BE2C (cell line): ENCODE measurements at regions not wholly inside any gene's neighbourhood (a gene's known extent, or its start where the extent isn't known, plus 50 kb on each side); places are given as distances from the start of the nearest gene placed in this dataset.

Experiments used
- DNase-seq: peaks from one replicate; pipeline ENCODE4 v3.0.0-alpha.2; 2020
- H3K27me3 ChIP-seq: fragments of 250-450 bp; sonication (Bioruptor Pico); 2 replicates; pipeline ENCODE4 v1.5.1; 2020; ENCODE audit warnings: mild to moderate bottlenecking
- H3K36me3 ChIP-seq: fragments of 250-450 bp; sonication (Bioruptor Pico); 2 replicates; pipeline ENCODE4 v1.5.1; 2020; ENCODE audit warnings: mild to moderate bottlenecking
- H3K4me1 ChIP-seq: fragments of 250-450 bp; sonication (Bioruptor Pico); 2 replicates; pipeline ENCODE4 v1.5.1; 2020
- H3K4me3 ChIP-seq: 2 replicates; pipeline ENCODE4 v1.5.1; 2011; ENCODE audit warnings: low read depth, low read length
- H3K9me3 ChIP-seq: fragments of 250-450 bp; sonication (Bioruptor Pico); 2 replicates; pipeline ENCODE4 v1.5.1; 2020
- TF ChIP-seq, protein P1 (sequence below): IDR thresholded peaks from 2 replicates; pipeline ENCODE4 v1.5.1; 2012; ENCODE audit warnings: mild to moderate bottlenecking, low read depth, low read length

DNA sequence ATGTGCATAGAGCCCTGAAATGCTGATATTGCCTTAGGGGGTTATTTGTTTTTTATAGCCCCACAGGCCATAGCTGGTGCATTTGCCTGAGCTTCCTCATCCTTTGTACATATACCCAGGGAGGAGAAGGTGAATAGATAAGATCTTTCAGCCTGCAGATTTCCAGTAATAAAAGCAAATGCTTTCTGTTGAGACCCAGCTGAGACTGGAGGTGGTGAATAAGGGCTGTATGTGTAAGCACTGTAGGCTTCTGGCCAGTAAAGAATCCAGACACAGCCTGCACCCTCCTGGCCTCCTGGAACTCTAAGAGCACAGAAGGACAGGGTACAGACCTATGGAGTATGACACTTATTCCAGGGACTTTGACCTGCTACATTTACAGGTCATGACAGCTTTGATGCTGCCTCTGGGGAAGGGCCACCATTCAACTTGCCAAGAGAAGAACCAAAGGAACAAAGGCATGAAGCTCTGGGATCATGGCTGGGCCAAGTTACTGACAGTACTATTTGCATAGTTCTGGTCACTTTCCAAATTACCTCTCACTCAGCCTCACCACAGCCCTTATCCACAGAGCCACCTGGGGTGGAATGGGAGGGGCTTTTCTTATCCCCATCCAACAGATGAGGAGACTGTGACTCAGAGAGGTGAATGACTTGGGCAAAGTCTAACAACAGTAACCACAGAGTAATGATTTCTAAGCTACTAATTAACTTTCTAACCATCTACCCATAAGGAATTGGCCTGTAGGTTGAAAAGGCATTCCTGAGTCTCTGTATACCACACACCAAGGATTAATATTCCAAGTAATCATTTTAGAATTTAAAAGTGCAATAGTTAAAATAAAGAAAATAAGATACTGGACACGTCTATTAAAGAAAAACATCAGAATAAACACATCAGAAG, 604.5 kb upstream of the KLF4 start:
- DNase-seq, result no peak
- H3K36me3 ChIP-seq, result no peaks in the 10 kb centered on the region
- TF ChIP-seq, protein P1, sequence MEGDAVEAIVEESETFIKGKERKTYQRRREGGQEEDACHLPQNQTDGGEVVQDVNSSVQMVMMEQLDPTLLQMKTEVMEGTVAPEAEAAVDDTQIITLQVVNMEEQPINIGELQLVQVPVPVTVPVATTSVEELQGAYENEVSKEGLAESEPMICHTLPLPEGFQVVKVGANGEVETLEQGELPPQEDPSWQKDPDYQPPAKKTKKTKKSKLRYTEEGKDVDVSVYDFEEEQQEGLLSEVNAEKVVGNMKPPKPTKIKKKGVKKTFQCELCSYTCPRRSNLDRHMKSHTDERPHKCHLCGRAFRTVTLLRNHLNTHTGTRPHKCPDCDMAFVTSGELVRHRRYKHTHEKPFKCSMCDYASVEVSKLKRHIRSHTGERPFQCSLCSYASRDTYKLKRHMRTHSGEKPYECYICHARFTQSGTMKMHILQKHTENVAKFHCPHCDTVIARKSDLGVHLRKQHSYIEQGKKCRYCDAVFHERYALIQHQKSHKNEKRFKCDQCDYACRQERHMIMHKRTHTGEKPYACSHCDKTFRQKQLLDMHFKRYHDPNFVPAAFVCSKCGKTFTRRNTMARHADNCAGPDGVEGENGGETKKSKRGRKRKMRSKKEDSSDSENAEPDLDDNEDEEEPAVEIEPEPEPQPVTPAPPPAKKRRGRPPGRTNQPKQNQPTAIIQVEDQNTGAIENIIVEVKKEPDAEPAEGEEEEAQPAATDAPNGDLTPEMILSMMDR, result no peak
- no peaks in the 10 kb centered on the region for H3K27me3 ChIP-seq
- H3K9me3 ChIP-seq, result no peaks in the 10 kb centered on the region
- H3K4me3 ChIP-seq, result no peak overlapping the region
- H3K4me1 ChIP-seq, result peaks cover 5% of the 10 kb centered on the region

DNA sequence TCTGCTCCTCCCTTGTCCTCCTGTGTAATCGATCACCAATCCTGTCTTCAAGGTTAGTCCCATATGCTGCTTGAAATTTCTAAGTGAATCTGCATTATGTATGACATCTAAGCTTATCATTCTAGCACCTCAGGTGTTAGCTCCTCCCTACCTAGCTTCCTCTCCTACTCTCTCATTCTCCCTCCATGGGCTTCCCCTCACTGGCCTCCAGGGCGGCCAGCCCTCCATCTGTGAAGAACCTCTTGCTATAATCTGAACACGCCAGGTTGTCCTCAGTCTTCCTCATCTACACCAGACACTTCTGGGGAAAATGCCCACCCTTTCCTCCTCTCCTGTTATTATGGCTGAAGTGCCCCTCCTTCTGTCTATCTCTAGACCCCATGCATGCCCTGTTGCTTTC, 599.3 kb upstream of the KLF4 start:
- Histone ChIP-seq H3K4me1 (peaks cover 2% of the 10 kb centered on the region), H3K36me3 (no peaks in the 10 kb centered on the region)
- TF ChIP-seq, protein P1, result no peak

DNA sequence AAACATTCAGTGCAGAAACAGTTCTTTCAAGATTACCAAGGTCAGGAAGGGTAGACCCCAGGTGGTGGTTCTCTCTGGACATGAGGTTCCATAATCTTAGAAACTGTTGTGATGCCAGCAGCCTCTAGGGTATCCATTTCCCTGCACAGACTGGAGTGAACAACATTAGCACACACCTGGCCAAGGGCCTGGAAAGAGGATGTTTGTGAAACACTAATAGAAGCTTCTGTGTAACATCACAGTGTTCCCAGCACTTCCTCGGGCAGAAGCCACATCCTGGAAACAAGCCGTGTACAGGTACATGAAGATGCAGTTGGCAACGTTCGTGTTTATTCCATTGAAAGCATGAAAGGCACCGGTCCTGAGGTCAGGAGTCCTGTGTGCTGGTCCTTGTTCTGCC, 598.2 kb upstream of the KLF4 start:
- peaks cover 7% of the 10 kb centered on the region; the same call in 1 of the 2 replicates for H3K4me1 ChIP-seq
- no peaks in the 10 kb centered on the region for H3K36me3 ChIP-seq
- DNase-seq, result no peak
- TF ChIP-seq, protein P1, result no peak
- H3K4me3 ChIP-seq, result no peak overlapping the region
- no peaks in the 10 kb centered on the region for H3K9me3 ChIP-seq
- H3K27me3 ChIP-seq, result no peaks in the 10 kb centered on the region

More for the DNA sequence above, 599.3 kb upstream of the KLF4 start:
- Histone ChIP-seq H3K27me3 (no peaks in the 10 kb centered on the region), H3K4me3 (no peak overlapping the region), H3K9me3 (no peaks in the 10 kb centered on the region)
- DNase-seq, result no peak

DNA sequence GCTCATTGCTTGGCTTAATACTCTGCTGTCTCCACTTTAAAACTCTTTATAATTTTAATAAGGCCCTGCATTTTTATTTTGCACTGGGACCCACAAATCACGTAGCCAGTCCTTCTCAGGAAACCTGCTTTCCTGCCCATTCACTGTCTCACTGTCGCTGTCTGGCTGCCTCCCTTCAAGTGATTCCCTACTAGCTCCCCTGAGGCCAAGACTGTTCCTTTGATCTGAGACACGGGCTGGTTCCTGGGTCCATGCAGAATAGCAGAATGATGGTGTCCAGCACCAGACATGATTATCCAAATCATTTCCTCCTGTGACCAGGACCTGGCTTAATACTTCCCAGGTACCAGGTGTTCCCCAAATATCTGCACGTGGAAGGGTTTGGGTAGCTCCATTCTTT, 597.1 kb upstream of the KLF4 start:
- Histone ChIP-seq H3K36me3 (no peaks in the 10 kb centered on the region), H3K9me3 (no peaks in the 10 kb centered on the region)
- no peak for DNase-seq

DNA sequence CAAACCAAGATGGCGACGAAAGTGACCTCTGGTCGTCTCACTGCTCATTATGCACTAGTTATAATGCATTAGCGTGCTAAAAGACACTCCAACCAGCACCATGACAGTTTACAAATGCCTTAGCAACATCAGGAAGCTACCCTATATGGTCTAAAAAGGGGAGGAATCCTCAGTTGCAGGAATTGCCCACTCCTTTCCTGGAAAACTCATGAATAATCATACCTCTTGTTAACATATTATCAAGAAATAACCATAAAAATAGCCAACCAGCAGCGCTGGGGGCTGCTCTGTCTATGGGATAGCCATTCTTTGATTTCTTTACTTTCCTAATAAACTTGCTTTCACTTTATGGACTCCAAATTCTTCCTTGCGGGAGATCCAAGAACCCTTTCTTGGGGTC, 595.7 kb upstream of the KLF4 start:
- TF ChIP-seq, protein P1, result no peak
- Histone ChIP-seq H3K27me3 (no peaks in the 10 kb centered on the region), H3K9me3 (no peaks in the 10 kb centered on the region), H3K4me3 (no peak overlapping the region), H3K36me3 (no peaks in the 10 kb centered on the region), H3K4me1 (peaks cover 7% of the 10 kb centered on the region; the same call in 1 of the 2 replicates)
- DNase-seq, result no peak

More for the DNA sequence above, 597.1 kb upstream of the KLF4 start:
- H3K4me1 ChIP-seq, result peaks cover 7% of the 10 kb centered on the region; the same call in 1 of the 2 replicates
- no peak overlapping the region for H3K4me3 ChIP-seq
- H3K27me3 ChIP-seq, result no peaks in the 10 kb centered on the region
- TF ChIP-seq, protein P1, result no peak

DNA sequence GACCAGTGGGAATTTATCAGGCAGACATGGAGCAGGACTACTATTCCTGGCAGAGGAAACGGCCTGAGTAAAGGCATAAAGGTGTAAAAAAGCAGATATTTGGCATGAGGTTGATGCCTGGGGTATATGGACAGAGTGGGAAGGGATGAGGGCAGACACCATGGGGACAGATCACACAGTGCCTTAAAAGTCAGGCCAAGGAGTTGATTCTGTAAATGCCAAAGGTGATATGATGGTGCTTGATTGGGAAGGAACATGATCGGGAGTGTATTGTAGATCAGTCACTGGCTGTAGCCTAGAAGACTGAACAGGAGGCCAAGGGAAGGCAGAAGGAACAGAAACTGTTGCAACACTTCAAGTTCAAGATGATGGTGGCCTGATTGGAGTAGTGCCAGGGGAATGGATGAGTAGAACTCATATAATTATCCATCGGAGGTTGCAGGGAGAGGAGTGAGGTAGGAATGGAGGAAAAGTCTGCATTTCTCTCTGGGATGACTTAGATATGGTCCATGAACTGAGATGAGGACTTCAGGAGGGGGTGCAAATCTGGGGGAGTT, 594.3 kb upstream of the KLF4 start:
- no peak for DNase-seq
- Histone ChIP-seq H3K36me3 (no peaks in the 10 kb centered on the region), H3K27me3 (no peaks in the 10 kb centered on the region), H3K9me3 (no peaks in the 10 kb centered on the region), H3K4me3 (no peak overlapping the region), H3K4me1 (peaks cover 7% of the 10 kb centered on the region; the same call in 1 of the 2 replicates)
- TF ChIP-seq, protein P1, result no peak
